GM04503 (cell line): ENCODE measurements at regions not wholly inside any gene's neighbourhood (a gene's known extent, or its start where the extent isn't known, plus 50 kb on each side); places are given as distances from the start of the nearest gene placed in this dataset.
"Not testable (repeated sequence)": the region's sequence is repeated elsewhere in the genome, so short reads cannot be mapped to it uniquely, and the experiment has no call there.

Experiments used
- DNase-seq: peaks from one replicate; pipeline ENCODE4 v3.0.0-alpha.2; 2012; ENCODE audit warnings: low read depth

GRCh38 chr21:15617964-15618363 lies 111.8 kb upstream of the USP25 start:
- peak; percentile 56 for DNase-seq

- no peak for DNase-seq
These were observed 108.9 kb upstream of the USP25 start for GRCh38 chr21:15620892-15621291.

GRCh38 chr21:15624646-15625045 lies 105.1 kb upstream of the USP25 start:
- DNase-seq, result no peak

GRCh38 chr21:15625363-15625762 lies 104.4 kb upstream of the USP25 start:
- no peak for DNase-seq

GRCh38 chr21:15626031-15626430 lies 103.8 kb upstream of the USP25 start:
- no peak for DNase-seq

- no peak for DNase-seq
These were observed 102.8 kb upstream of the USP25 start for GRCh38 chr21:15627011-15627410.

GRCh38 chr21:15627823-15628222 lies 102.0 kb upstream of the USP25 start:
- DNase-seq, result no peak

GRCh38 chr21:15631342-15631741 lies 98.4 kb upstream of the USP25 start:
- DNase-seq, result peak; percentile 64

GRCh38 chr21:15634541-15634940 lies 95.2 kb upstream of the USP25 start:
- DNase-seq, result not testable (repeated sequence)

GRCh38 chr21:15638856-15639549 lies 90.8 kb upstream of the USP25 start:
- no peak for DNase-seq

- DNase-seq, result not testable (repeated sequence)
These were observed 89.7 kb upstream of the USP25 start for GRCh38 chr21:15640113-15640512.

- no peak for DNase-seq
These were observed 85.3 kb upstream of the USP25 start for GRCh38 chr21:15644489-15644888.

- no peak for DNase-seq
These were observed 84.0 kb upstream of the USP25 start for GRCh38 chr21:15645830-15646229.

- DNase-seq, result no peak
These were observed 79.0 kb upstream of the USP25 start for GRCh38 chr21:15650735-15651134.

GRCh38 chr21:15651172-15651571 lies 78.6 kb upstream of the USP25 start:
- no peak for DNase-seq

- DNase-seq, result no peak
These were observed 76.1 kb upstream of the USP25 start for GRCh38 chr21:15653710-15654109.

GRCh38 chr21:15654171-15654570 lies 75.6 kb upstream of the USP25 start:
- DNase-seq, result no peak

- peak; percentile 34 for DNase-seq
These were observed 69.9 kb upstream of the USP25 start for GRCh38 chr21:15659753-15660422.

- no peak for DNase-seq
These were observed 69.4 kb upstream of the USP25 start for GRCh38 chr21:15660423-15660804.

- peak; percentile 53 for DNase-seq
These were observed 62.8 kb upstream of the USP25 start for GRCh38 chr21:15667010-15667409.

- no peak for DNase-seq
These were observed 62.0 kb upstream of the USP25 start for GRCh38 chr21:15667819-15668218.

GRCh38 chr21:15669247-15669646 lies 60.5 kb upstream of the USP25 start:
- DNase-seq, result no peak

- no peak for DNase-seq
These were observed 58.6 kb upstream of the USP25 start for GRCh38 chr21:15671188-15671587.

GRCh38 chr21:15672578-15672977 lies 57.2 kb upstream of the USP25 start:
- not testable (repeated sequence) for DNase-seq
